ENCODE measurements at regions not wholly inside any gene's neighbourhood (a gene's known extent, or its start where the extent isn't known, plus 50 kb on each side); places are given as distances from the start of the nearest gene placed in this dataset.

DNA sequence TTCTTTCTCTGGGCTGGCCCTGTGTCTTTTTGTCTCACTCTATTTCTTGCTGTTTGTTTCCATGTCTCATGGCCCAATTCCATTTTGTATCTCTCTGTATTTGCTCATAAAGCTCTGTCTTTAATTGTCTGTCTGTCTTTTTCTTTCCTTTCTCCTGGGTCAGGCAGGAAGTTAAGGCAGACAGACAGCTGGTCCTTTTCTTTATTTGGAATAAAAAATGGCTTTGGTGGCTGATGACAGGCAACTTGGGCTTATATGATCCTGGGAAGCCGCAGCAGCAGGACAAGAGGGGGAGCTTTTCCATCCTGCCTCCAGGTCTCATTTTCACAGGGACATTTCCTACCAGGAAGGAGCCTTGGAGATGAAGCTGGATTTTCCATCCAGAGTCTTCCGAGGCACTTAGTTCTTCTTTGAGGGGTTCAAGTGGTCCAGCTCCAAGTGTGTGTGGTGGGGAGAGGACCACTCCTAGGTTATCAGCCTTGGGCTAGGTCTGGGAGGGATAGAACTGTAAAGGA lies 138.7 kb downstream of the TDRD15 start:
- H3K4me3 ChIP-seq (ENCODE audit: low read depth, low read length) = no peak overlapping the region
- TF ChIP-seq, protein P1, sequence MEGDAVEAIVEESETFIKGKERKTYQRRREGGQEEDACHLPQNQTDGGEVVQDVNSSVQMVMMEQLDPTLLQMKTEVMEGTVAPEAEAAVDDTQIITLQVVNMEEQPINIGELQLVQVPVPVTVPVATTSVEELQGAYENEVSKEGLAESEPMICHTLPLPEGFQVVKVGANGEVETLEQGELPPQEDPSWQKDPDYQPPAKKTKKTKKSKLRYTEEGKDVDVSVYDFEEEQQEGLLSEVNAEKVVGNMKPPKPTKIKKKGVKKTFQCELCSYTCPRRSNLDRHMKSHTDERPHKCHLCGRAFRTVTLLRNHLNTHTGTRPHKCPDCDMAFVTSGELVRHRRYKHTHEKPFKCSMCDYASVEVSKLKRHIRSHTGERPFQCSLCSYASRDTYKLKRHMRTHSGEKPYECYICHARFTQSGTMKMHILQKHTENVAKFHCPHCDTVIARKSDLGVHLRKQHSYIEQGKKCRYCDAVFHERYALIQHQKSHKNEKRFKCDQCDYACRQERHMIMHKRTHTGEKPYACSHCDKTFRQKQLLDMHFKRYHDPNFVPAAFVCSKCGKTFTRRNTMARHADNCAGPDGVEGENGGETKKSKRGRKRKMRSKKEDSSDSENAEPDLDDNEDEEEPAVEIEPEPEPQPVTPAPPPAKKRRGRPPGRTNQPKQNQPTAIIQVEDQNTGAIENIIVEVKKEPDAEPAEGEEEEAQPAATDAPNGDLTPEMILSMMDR (IDR thresholded peaks at IDR 0.05; ENCODE audit: low read depth, low read length) = no peak

DNA sequence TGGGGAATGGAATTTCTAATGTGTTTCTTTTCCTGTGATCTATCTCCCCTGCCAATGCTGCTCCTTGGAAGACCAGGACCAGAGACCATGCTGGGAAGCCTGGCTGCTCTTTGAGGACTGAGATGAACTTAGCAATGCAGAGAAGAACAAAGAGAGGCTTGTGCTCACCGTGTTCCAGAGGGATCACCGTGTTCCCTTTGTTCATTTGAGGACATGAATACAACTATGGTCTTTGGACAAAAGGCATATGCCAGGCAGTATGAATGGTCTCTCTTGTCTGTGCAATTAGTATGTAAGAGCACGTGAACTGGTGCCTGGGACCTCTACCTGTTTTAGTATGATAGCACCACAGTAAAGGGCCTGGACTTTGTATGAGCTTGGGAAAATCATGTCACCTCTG lies 139.9 kb downstream of the TDRD15 start:
- TF ChIP-seq, protein P1 (IDR thresholded peaks at IDR 0.05; ENCODE audit: low read depth, low read length) = no peak

DNA sequence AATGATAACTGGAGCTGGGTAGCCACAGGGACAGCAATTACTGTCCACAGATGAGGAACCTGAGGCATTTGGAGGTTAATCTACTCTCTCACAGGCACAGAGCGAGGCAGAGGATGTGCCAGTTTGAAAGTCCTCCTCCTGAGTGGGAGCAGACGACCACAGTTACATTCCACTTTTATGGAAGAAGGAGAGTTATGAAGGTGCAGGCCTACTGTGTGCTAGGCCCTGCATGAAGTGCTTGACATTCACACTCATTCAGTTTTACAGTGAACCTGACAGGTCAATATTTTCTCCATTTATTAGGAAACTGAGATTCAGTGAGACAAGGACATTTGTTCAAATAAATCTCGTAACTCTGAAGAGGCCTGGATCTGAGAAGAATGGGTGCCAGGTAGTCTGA lies 142.0 kb downstream of the TDRD15 start:
- H3K4me3 ChIP-seq (ENCODE audit: low read depth, low read length) = no peak overlapping the region
- TF ChIP-seq, protein P1 (IDR thresholded peaks at IDR 0.05; ENCODE audit: low read depth, low read length) = no peak

More for the DNA sequence above, 139.9 kb downstream of the TDRD15 start:
- no peak overlapping the region for H3K4me3 ChIP-seq (ENCODE audit: low read depth, low read length)

DNA sequence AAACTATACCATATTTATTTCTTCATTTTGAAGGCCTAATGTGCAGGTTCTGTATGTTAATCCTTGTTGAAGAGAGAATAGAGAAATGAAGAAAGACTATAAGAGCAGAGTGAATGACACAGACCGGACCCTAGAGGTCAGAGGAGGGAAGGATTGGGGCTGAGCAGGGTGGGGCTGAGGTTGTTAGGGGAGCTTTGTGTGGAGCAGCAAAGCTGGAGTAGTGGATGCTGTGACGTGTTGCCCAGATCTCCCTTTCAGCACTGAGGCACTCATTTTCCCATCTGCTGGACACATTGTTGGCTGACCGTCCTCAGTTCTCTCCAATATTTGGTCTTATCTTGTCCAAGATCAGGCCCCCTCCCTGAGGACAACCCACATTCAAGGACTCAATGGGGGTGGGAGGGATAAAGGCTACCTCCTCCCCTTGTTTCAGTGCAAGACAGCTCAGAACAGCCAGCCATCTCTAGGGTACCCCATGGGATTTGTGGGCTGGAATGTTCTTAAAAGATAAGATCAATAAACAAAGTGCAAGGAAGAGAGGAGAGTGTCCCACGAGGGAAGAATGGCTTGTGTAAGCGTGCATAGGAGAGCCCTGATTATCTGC lies 143.6 kb downstream of the TDRD15 start:
- H3K4me3 ChIP-seq (ENCODE audit: low read depth, low read length) = no peak overlapping the region
- TF ChIP-seq, protein P1 (IDR thresholded peaks at IDR 0.05; ENCODE audit: low read depth, low read length) = no peak

DNA sequence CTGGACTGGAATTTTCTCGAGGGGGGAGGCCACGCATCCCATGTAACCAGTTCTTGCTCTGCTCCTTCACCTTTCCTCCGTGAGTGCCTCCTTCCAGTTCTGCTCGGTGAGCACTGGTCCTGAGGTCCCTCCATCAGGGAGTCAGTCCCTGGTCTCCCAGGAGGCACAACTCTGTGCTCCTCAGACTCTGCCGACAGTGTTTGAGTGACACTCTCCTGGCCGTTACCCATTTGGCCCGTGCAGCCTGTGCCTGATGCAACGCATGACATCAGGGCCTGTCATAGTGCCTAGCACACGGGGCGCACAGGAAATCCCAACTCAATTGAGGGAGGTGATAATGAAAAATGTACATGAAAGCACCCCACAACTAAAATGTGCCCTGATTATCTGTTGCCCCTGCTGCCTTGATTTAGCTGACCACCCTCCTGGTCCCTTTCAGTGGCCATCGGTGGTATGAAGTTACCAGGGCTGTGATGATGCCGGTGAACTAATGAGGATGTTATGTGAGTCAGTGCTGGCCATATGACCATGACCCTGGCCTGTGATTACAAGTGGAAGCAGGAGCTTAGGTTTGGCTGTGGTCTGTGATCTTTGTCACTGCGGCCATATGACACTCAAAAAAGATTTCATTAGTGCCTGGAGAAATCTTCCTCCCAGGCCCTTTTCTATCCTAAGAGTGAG lies 144.6 kb downstream of the TDRD15 start:
- TF ChIP-seq, protein P1 (IDR thresholded peaks at IDR 0.05; ENCODE audit: low read depth, low read length) = no peak

DNA sequence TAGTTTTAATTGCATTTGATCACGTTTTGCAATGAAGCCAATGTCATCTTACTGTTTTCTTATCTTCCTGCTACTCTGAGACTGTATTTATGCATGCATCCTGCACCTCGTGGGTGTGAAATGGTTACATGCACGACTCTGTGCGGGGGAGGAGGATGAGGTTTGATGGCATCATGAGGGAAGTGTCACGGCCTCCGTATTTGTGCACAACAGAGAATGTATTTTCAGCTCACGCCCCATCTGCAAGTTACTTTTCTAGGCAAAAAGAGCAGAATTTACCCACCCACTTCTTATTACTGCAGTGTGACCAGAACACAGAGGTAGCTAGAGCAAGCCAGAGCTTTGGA lies 145.1 kb downstream of the TDRD15 start:
- no peak overlapping the region for H3K4me3 ChIP-seq (ENCODE audit: low read depth, low read length)
- TF ChIP-seq, protein P1 (IDR thresholded peaks at IDR 0.05; ENCODE audit: low read depth, low read length) = no peak

More for the DNA sequence above, 144.6 kb downstream of the TDRD15 start:
- H3K4me3 ChIP-seq (ENCODE audit: low read depth, low read length) = no peak overlapping the region

DNA sequence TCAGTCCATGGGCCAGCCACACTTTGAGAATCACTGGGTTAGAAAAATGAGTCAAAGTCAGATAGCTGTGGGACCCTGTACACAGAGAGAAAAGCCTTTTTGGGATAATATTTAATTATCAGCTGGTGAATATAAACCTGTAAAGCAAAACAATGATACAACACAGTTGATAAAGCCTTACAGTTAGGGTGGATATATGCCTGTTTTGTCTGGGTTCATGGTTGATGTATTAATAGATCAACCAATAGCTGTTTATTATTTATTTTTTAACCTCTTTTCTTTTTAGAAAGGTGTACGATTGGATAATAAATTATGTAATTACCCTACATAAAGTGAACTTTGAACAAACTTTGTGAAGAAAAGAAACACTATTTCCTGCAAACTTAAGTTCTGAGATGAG lies 145.6 kb downstream of the TDRD15 start:
- H3K4me3 ChIP-seq (ENCODE audit: low read depth, low read length) = no peak overlapping the region
- TF ChIP-seq, protein P1 (IDR thresholded peaks at IDR 0.05; ENCODE audit: low read depth, low read length) = no peak
